OCI-LY3 (cell line): ENCODE measurements at regions not wholly inside any gene's neighbourhood (a gene's known extent, or its start where the extent isn't known, plus 50 kb on each side); places are given as distances from the start of the nearest gene placed in this dataset.
"Not testable (repeated sequence)": the region's sequence is repeated elsewhere in the genome, so short reads cannot be mapped to it uniquely, and the experiment has no call there.

ENCODE experiments used
- H2AFZ ChIP-seq: fragments of 200-600, 300-600 bp; shearing (Covaris generic); 2 replicates; pipeline ENCODE4 v1.6.0; 2014; ENCODE audit warnings: antibody characterized with exemption, low read depth, low read length
- H3K27ac ChIP-seq: fragments of 200-600, 300-600 bp; sonication (generic); 2 replicates; pipeline ENCODE4 v1.5.1; 2014; ENCODE audit warnings: mild to moderate bottlenecking, low read length, moderate library complexity, mixed read lengths
- H3K27me3 ChIP-seq: fragments of 200-600, 300-600 bp; sonication (generic); 2 replicates; pipeline ENCODE4 v1.6.1; 2014; ENCODE audit warnings: low read depth, low read length, mixed read lengths
- H3K36me3 ChIP-seq: fragments of 200-600, 300-600 bp; sonication (generic); replicated peaks from 2 replicates; pipeline ENCODE3; 2014; ENCODE audit warnings: low read depth, low read length, mixed read lengths
- H3K4me1 ChIP-seq: fragments of 300-600, 200-600 bp; sonication (generic); 2 replicates; pipeline ENCODE4 v1.6.1; 2014; ENCODE audit warnings: low read length, mixed read lengths
- H3K4me2 ChIP-seq: fragments of 200-600, 300-600 bp; sonication (generic); 2 replicates; pipeline ENCODE4 v1.6.1; 2014; ENCODE audit warnings: low read length, mixed read lengths
- H3K4me3 ChIP-seq: fragments of 300-600, 200-600 bp; sonication (generic); 2 replicates; pipeline ENCODE4 v1.5.1; 2014; ENCODE audit warnings: antibody characterized with exemption, mild to moderate bottlenecking, low read length, moderate library complexity
- H3K79me2 ChIP-seq: fragments of 300-600, 200-600 bp; shearing (Covaris generic); 2 replicates; pipeline ENCODE4 v1.6.1; 2014; ENCODE audit warnings: mild to moderate bottlenecking, low read length, mixed read lengths
- H3K9ac ChIP-seq: fragments of 300-600, 200-600 bp; shearing (Covaris generic); 2 replicates; pipeline ENCODE4 v1.6.0; 2014; ENCODE audit warnings: mild to moderate bottlenecking, low read length, moderate library complexity
- H3K9me3 ChIP-seq: fragments of 200-600, 300-600 bp; shearing (Covaris generic); 2 replicates; pipeline ENCODE4 v1.6.1; 2014; ENCODE audit warnings: low read length, mixed read lengths; ENCODE audit not compliant: insufficient read depth
- H4K20me1 ChIP-seq: fragments of 200-600, 300-600 bp; sonication (generic); 2 replicates; pipeline ENCODE4 v1.6.1; 2016; ENCODE audit warnings: low read length, mixed read lengths; ENCODE audit not compliant: insufficient read depth
- EZH2phosphoT487 ChIP-seq: fragments of 200-600 bp; shearing (Covaris generic); IDR thresholded peaks from 2 replicates; pipeline ENCODE4 v1.6.1; 2018; ENCODE audit warnings: antibody characterized with exemption, mixed run types, low read depth
- TF ChIP-seq, protein P1 (sequence below): fragments of 200-600, 300-600 bp; sonication (generic); IDR thresholded peaks from 2 replicates; pipeline ENCODE4 v1.5.1; 2014; ENCODE audit warnings: antibody characterized with exemption, low read length, low read depth

DNA sequence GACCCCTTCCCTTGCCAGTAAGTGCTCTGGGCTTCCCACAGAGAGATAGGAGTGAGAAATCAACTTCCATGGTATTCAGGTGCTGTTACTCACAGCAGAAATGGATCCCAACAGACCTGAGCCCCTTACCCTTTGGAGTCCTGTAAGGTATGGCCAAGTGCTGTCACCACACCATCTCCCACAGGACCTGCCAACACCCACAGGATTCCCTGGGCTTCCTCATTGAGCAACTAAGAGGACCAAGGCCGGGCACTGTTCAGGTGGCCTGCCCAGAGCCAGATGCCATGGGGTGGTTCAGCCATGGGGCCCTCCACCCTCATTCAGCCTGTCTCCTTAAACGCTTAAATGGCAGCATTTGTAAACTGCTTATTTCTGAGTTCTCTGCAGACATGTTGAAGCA lies 166.2 kb downstream of the TRIM43 start:
- Histone ChIP-seq H4K20me1 (no peaks in the 10 kb centered on the region), H3K4me2 (no peak overlapping the region), H3K9me3 (no peaks in the 10 kb centered on the region), H3K36me3 (no peaks in the 10 kb centered on the region), H3K4me3 (no peak overlapping the region), H2AFZ (no peak overlapping the region), H3K79me2 (no peaks in the 10 kb centered on the region), H3K4me1 (no peaks in the 10 kb centered on the region), H3K27ac (no peak overlapping the region), H3K27me3 (no peaks in the 10 kb centered on the region), H3K9ac (no peak overlapping the region)
- TF ChIP-seq EZH2phosphoT487 = no peak
- TF ChIP-seq, protein P1, sequence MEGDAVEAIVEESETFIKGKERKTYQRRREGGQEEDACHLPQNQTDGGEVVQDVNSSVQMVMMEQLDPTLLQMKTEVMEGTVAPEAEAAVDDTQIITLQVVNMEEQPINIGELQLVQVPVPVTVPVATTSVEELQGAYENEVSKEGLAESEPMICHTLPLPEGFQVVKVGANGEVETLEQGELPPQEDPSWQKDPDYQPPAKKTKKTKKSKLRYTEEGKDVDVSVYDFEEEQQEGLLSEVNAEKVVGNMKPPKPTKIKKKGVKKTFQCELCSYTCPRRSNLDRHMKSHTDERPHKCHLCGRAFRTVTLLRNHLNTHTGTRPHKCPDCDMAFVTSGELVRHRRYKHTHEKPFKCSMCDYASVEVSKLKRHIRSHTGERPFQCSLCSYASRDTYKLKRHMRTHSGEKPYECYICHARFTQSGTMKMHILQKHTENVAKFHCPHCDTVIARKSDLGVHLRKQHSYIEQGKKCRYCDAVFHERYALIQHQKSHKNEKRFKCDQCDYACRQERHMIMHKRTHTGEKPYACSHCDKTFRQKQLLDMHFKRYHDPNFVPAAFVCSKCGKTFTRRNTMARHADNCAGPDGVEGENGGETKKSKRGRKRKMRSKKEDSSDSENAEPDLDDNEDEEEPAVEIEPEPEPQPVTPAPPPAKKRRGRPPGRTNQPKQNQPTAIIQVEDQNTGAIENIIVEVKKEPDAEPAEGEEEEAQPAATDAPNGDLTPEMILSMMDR = no peak

DNA sequence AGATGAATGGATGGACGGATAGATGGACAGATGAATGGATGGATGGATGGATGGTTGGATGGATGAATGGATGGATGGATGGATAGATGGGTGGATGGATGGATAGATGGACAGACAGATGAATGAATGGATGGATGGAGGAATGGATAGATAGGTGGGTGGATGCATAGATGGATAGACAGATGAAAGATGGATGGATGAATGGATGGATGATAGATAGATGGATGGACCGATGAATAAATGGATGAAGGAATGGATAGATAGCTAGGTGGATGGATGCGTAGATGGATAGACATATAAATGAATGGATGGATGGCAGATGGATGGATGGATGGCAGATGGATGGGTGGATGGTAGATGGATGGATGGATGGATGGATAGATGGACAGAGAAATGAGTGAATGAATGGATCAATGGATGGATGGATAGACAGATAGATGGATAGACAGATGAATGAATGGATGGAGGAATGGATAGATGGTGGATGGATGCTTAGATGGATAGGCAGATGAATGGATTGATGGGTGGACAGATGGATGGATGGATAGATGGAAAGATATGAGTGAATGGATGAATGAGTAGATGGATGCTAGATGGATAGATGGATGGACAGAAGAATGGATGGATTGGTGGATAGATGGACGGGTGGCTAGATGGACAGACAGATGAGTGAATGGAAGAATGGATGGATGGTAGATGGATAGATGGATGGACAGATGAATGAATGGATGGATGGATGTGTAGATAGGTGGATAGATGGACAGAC lies 167.9 kb downstream of the TRIM43 start:
- H3K27me3 ChIP-seq = no peaks in the 10 kb centered on the region
- no peaks in the 10 kb centered on the region for H3K79me2 ChIP-seq
- H3K4me3 ChIP-seq = no peak overlapping the region
- no peak overlapping the region for H3K4me2 ChIP-seq
- no peaks in the 10 kb centered on the region for H4K20me1 ChIP-seq
- H3K36me3 ChIP-seq = no peaks in the 10 kb centered on the region
- no peak overlapping the region for H2AFZ ChIP-seq
- no peak overlapping the region for H3K9ac ChIP-seq
- H3K4me1 ChIP-seq = no peaks in the 10 kb centered on the region
- no peak overlapping the region for H3K27ac ChIP-seq
- H3K9me3 ChIP-seq = no peaks in the 10 kb centered on the region
- TF ChIP-seq, protein P1 = no peak
- no peak for TF ChIP-seq EZH2phosphoT487

DNA sequence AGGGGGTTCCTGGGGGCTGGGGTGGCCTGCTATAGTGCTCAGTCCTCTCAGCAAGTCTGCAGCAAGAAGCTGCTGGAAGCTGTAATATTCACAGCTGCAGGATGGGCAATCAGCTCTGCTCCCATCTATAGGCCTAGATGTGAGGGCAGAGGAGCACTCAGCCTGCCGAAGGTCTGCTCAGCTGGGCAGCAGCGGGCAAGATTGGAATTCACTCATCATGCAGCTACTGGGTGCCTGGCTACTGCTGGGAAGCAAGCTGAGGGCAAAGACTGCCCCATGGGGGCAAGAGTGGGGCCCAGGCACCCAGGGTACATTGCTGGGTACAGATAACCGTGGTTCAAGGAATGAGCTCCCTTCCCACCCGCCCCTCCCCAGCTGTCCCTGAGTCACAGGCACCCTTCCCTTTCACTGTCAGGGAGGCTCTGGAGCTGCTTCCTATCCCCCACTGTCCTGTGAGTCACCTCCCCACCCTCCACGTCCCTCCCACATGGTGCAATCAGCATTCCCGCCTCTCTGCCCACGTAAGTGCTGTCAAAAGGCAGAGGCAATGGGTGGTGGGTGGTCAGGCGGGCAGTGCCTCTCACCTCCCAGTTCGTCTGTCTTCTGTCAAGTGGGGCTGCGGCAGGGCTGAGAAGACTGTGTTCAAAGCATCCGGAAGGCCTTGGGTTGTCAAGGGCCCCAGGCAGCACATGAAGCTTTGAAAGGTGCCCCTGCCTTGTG lies 169.2 kb downstream of the TRIM43 start:
- Histone ChIP-seq H3K27ac (no peak overlapping the region), H2AFZ (no peak overlapping the region), H3K4me2 (no peak overlapping the region), H3K36me3 (no peaks in the 10 kb centered on the region), H3K79me2 (no peaks in the 10 kb centered on the region), H3K9me3 (no peaks in the 10 kb centered on the region), H4K20me1 (no peaks in the 10 kb centered on the region), H3K4me3 (no peak overlapping the region), H3K4me1 (no peaks in the 10 kb centered on the region), H3K27me3 (no peaks in the 10 kb centered on the region), H3K9ac (no peak overlapping the region)
- TF ChIP-seq, protein P1 = no peak
- TF ChIP-seq EZH2phosphoT487 = no peak

DNA sequence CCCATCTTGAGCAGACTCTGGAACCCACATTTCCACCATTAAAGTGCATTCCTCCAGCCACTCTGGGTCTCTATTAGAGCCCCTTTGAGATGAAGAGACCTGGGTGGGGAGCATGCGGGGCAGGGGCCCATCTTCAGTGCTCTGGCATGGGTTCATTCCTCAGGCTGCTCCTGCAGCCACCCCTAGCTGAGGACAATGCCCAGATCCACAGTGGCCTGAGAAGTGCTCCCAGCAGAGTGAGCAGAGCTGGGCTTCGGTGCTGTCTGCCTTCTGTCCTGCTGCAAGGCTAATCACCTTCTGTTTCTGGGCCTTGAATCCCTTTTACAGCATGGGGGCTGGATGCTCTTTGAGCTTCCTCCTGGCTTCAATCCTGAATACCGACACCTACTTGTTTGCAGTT lies 169.8 kb downstream of the TRIM43 start:
- Histone ChIP-seq H3K27ac (no peak overlapping the region), H3K27me3 (no peaks in the 10 kb centered on the region)
- TF ChIP-seq, protein P1 = no peak
- no peak for TF ChIP-seq EZH2phosphoT487

DNA sequence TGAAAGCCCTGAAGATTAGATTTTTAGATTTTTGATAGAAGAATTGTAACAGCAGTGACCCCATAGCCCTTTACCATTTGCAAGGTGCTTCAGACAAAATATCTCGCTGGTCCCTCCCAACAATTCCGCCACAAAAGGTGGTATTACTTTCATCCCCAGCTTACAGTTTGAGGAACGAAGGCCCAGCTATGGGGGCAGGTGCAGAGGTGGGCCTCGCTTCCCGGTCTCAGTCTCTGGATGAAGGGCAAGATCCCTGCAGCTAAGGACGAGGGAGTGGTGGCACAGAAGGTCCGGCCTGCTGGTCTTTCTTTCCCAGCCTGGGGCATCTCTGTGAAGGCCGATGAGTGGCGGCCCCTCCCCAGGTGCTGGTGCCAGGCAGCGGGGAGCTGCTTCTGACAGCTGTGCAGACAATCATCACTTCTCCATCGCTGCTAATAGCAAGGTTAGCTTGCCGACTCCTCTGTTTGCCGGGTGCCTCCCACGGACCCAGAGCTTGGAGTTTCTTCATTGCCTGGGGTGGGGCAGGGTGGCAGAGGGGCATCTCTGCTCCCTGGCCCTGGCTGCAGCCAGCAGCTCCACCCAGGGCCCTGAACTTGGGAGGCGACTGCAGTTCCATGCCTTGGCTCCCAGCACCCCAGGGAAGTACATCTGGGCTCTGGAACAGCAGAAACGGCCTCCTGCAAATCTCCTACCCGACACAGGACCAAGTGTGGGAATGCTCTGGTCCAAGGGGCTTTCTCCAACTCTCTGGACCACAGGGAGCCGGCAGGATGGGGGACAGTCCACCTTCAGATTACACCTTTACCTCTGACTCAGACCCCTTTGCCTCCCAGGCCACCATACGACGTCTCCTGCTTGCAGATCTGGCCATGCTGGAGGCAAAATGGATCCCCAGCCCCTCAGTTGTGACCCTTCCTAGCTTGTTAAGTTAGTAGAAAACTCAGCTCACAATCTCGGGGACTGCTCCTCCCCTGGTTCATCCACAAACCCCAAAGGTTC lies 170.5 kb downstream of the TRIM43 start:
- not testable (repeated sequence) for H3K4me1 ChIP-seq, H3K4me3 ChIP-seq, H3K4me2 ChIP-seq, H3K36me3 ChIP-seq, H2AFZ ChIP-seq, H3K79me2 ChIP-seq, H4K20me1 ChIP-seq, H3K9me3 ChIP-seq, H3K27me3 ChIP-seq, H3K9ac ChIP-seq, H3K27ac ChIP-seq

More for the DNA sequence above, 169.8 kb downstream of the TRIM43 start:
- no peaks in the 10 kb centered on the region for H4K20me1 ChIP-seq
- no peak overlapping the region for H3K9ac ChIP-seq
- H3K4me2 ChIP-seq = no peak overlapping the region
- no peak overlapping the region for H2AFZ ChIP-seq
- no peaks in the 10 kb centered on the region for H3K36me3 ChIP-seq
- no peaks in the 10 kb centered on the region for H3K4me1 ChIP-seq
- no peaks in the 10 kb centered on the region for H3K9me3 ChIP-seq
- H3K4me3 ChIP-seq = no peak overlapping the region
- H3K79me2 ChIP-seq = no peaks in the 10 kb centered on the region
